ENCODE measurements at regions not wholly inside any gene's neighbourhood (a gene's known extent, or its start where the extent isn't known, plus 50 kb on each side); places are given as distances from the start of the nearest gene placed in this dataset.
"Not testable (repeated sequence)": the region's sequence is repeated elsewhere in the genome, so short reads cannot be mapped to it uniquely, and the experiment has no call there.

DNA sequence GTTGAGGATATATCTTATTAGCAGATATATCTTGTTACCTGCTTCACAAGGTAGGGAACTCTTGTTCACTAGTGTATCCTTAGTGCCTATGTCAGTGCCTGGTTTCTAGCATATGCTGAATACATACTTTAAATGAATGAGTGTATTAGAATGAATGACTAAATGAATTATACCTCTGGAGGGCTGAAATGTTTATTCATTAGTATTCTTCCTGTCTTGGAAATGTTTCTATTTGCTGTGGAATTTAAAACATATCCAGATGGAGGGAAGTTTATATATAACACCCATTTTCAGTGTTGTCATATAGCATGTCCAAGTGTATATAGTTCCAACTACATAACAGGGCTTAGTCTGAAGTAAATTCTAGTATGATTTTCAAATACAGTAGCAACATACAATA is 581.5 kb downstream of the TBL1XR1 start:
- H3K27ac ChIP-seq: no peak overlapping the region
- no peak overlapping the region for H2AFZ ChIP-seq (ENCODE audit: low read depth)
- no peak overlapping the region for H3K4me2 ChIP-seq
- H3K36me3 ChIP-seq (ENCODE audit: insufficient read depth): no peaks in the 10 kb centered on the region
- no peak overlapping the region for H3K4me3 ChIP-seq (IDR thresholded peaks at IDR 0.05; ENCODE audit: insufficient read depth, low read depth, low read length)
- peaks cover 8% of the 10 kb centered on the region for H3K4me1 ChIP-seq (ENCODE audit: low read depth, poor library complexity, severe bottlenecking)
- H3K9ac ChIP-seq: no peak overlapping the region
- no peaks in the 10 kb centered on the region for H3K79me2 ChIP-seq (ENCODE audit: insufficient read depth, low read depth)
- no peaks in the 10 kb centered on the region for H4K20me1 ChIP-seq (ENCODE audit: insufficient read depth)
- no peaks in the 10 kb centered on the region for H3K27me3 ChIP-seq (ENCODE audit: insufficient read depth, low read depth)
- TF ChIP-seq, protein P1, sequence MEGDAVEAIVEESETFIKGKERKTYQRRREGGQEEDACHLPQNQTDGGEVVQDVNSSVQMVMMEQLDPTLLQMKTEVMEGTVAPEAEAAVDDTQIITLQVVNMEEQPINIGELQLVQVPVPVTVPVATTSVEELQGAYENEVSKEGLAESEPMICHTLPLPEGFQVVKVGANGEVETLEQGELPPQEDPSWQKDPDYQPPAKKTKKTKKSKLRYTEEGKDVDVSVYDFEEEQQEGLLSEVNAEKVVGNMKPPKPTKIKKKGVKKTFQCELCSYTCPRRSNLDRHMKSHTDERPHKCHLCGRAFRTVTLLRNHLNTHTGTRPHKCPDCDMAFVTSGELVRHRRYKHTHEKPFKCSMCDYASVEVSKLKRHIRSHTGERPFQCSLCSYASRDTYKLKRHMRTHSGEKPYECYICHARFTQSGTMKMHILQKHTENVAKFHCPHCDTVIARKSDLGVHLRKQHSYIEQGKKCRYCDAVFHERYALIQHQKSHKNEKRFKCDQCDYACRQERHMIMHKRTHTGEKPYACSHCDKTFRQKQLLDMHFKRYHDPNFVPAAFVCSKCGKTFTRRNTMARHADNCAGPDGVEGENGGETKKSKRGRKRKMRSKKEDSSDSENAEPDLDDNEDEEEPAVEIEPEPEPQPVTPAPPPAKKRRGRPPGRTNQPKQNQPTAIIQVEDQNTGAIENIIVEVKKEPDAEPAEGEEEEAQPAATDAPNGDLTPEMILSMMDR (conservative IDR thresholded peaks at IDR 0.05; ENCODE audit: low read depth, low read length): no peak

DNA sequence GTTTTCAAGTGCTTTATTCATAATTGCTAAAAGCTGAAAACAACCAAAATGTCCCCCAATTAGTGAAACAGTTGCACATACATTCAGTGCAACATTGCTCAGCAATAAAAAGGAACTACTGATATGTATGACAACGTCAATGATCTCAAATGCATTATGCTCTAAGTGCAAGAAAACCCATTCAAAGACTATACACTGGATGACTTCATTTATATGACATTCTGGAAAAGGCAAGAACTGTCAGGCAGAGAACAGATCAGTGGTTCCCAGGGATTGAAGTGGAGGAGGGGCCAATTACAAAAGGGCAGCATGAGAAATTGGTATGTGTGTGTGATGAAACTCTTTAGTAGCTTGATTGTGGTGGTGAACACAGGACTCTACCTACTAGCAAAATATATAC is 585.6 kb downstream of the TBL1XR1 start:
- Histone ChIP-seq H3K79me2 (ENCODE audit: insufficient read depth, low read depth) (no peaks in the 10 kb centered on the region), H3K27ac (no peak overlapping the region), H3K4me1 (ENCODE audit: low read depth, poor library complexity, severe bottlenecking) (peaks cover 8% of the 10 kb centered on the region), H2AFZ (ENCODE audit: low read depth) (no peak overlapping the region), H3K4me3 (IDR thresholded peaks at IDR 0.05; ENCODE audit: insufficient read depth, low read depth, low read length) (no peak overlapping the region), H3K4me2 (no peak overlapping the region), H4K20me1 (ENCODE audit: insufficient read depth) (no peaks in the 10 kb centered on the region), H3K27me3 (ENCODE audit: insufficient read depth, low read depth) (no peaks in the 10 kb centered on the region), H3K36me3 (ENCODE audit: insufficient read depth) (no peaks in the 10 kb centered on the region), H3K9ac (no peak overlapping the region)
- TF ChIP-seq, protein P1 (conservative IDR thresholded peaks at IDR 0.05; ENCODE audit: low read depth, low read length): no peak

DNA sequence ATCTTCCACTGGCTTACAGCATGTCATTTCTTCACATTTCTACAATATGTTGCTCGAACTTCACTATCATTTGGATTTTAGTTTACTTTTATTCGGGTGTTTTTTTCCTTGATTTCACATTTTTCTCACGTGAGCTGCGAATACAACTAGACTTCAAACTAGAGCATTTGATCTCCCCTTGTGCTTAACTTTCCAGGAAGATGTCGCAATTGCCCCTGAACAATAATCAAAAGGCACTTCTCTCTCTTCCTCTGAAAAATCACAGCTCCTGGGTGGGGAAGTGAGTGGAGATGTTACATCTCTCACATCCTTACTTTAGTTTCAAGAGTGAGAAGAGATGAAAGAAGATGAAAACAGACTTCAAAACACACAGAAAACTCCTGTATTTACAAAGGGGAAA is 587.9 kb downstream of the TBL1XR1 start:
- Histone ChIP-seq H3K27me3 (ENCODE audit: insufficient read depth, low read depth) (no peaks in the 10 kb centered on the region), H3K4me1 (ENCODE audit: low read depth, poor library complexity, severe bottlenecking) (peaks cover 1% of the 10 kb centered on the region), H3K79me2 (ENCODE audit: insufficient read depth, low read depth) (no peaks in the 10 kb centered on the region), H3K9ac (no peak overlapping the region), H4K20me1 (ENCODE audit: insufficient read depth) (no peaks in the 10 kb centered on the region), H3K27ac (no peak overlapping the region), H2AFZ (ENCODE audit: low read depth) (no peak overlapping the region), H3K36me3 (ENCODE audit: insufficient read depth) (no peaks in the 10 kb centered on the region), H3K4me3 (IDR thresholded peaks at IDR 0.05; ENCODE audit: insufficient read depth, low read depth, low read length) (no peak overlapping the region), H3K4me2 (no peak overlapping the region)
- TF ChIP-seq, protein P1 (conservative IDR thresholded peaks at IDR 0.05; ENCODE audit: low read depth, low read length): no peak

DNA sequence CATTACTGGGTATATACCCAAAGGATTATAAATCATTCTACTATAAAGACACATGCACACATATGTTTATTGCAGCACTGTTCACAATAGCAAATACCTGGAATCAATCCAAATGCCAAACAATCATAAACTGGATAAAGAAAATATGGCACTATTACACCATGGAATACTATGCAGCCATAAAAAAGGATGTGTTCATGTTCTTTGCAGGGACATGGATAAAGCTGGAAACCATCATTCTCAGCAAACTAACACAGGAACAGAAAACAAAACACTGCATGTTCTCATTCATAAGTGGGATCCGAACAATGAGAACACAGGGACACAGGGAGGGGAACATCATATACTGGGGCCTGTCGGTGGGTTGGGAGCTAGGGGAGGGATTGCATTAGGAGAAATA is 591.7 kb downstream of the TBL1XR1 start:
- H4K20me1 ChIP-seq (ENCODE audit: insufficient read depth); H3K79me2 ChIP-seq (ENCODE audit: insufficient read depth, low read depth); H3K4me3 ChIP-seq (IDR thresholded peaks at IDR 0.05; ENCODE audit: insufficient read depth, low read depth, low read length); H3K4me2 ChIP-seq; H3K27me3 ChIP-seq (ENCODE audit: insufficient read depth, low read depth); H3K4me1 ChIP-seq (ENCODE audit: low read depth, poor library complexity, severe bottlenecking); H3K9ac ChIP-seq; H3K36me3 ChIP-seq (ENCODE audit: insufficient read depth); H3K27ac ChIP-seq; H2AFZ ChIP-seq (ENCODE audit: low read depth): not testable (repeated sequence)

DNA sequence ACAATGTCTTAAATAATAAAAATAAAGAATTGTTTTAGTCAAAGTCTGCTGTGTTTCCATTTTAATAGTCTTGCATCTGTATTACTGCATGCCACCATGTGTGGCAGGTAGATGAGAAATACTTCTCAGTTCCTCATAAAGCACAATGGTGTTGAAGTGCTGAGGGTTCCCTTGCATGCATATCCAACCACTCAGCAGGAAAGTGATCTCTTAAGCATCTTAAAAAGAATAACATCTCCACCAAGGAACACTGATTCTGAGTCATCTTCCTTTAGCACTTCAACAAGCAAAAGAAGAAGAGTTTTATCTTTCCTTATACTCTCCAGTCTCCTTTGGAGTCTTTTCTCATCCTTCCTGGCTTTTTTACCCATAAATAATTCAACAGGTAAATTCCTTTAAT is 602.0 kb downstream of the TBL1XR1 start:
- H3K4me2 ChIP-seq: no peak overlapping the region
- no peak overlapping the region for H3K9ac ChIP-seq
- H2AFZ ChIP-seq (ENCODE audit: low read depth): no peak overlapping the region
- H3K27ac ChIP-seq: no peak overlapping the region
- no peaks in the 10 kb centered on the region for H3K27me3 ChIP-seq (ENCODE audit: insufficient read depth, low read depth)
- H4K20me1 ChIP-seq (ENCODE audit: insufficient read depth): no peaks in the 10 kb centered on the region
- H3K4me1 ChIP-seq (ENCODE audit: low read depth, poor library complexity, severe bottlenecking): peaks cover 10% of the 10 kb centered on the region
- no peaks in the 10 kb centered on the region for H3K36me3 ChIP-seq (ENCODE audit: insufficient read depth)
- H3K79me2 ChIP-seq (ENCODE audit: insufficient read depth, low read depth): no peaks in the 10 kb centered on the region
- TF ChIP-seq, protein P1 (conservative IDR thresholded peaks at IDR 0.05; ENCODE audit: low read depth, low read length): no peak
- no peak overlapping the region for H3K4me3 ChIP-seq (IDR thresholded peaks at IDR 0.05; ENCODE audit: insufficient read depth, low read depth, low read length)

Data from KMS-11 (cell line).